HL-60/S4 treated with phorbol 12-myristate 13-acetate at 8.2 ng/mL for 4 days and 3 days (cell line): ENCODE measurements at regions not wholly inside any gene's neighbourhood (a gene's known extent, or its start where the extent isn't known, plus 50 kb on each side); places are given as distances from the start of the nearest gene placed in this dataset.

Experiments
- in situ Hi-C: fragments of 300-500 bp; cut with MboI; formaldehyde crosslinking; loops from 2 replicates; pipeline ENCODE4 v1.15.0; 2022; ENCODE audit warnings: low sequenced_read_pairs

DNA sequence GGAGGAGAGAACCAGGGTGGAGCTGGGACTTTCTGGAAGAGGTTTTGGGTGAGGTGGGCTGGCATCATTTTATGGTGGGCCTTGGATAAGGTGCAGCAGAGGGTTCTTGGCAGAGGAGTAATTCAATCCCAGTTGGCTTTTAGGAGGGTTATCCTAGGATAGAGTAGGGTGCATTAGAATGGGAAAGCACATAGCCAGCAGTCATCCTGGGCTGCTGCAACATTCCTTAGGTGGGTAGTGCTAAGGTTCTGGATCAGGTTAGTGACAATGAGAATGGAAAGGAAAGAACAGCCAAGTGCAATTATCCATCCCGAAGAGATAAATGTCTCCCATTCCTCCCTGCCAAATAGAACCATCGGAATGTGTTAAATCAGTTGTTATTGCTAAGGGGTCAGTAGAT is 157.3 kb upstream of the SPRED2 start:
- in situ Hi-C loops, result no loop called here

DNA sequence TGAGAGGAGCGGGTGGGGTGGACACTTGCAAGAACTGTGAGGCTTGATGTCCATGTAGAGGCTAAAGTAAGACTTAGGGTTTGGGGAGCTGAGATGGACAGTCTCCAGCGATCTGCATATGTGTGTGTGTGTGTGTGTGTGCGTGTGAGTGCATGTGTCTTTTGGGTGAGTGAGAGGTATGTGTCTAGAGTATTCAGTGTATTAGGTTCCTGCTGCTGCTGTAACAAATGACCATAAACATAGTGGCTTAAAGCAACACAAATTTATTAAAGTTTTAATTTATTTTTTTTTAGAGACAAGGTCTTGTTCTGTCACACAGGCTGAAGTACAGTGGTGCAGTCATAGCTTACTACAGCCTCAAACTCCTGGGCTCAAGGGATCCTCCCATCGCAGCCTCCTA is 155.4 kb upstream of the SPRED2 start:
- in situ Hi-C loops, result no loop called here

DNA sequence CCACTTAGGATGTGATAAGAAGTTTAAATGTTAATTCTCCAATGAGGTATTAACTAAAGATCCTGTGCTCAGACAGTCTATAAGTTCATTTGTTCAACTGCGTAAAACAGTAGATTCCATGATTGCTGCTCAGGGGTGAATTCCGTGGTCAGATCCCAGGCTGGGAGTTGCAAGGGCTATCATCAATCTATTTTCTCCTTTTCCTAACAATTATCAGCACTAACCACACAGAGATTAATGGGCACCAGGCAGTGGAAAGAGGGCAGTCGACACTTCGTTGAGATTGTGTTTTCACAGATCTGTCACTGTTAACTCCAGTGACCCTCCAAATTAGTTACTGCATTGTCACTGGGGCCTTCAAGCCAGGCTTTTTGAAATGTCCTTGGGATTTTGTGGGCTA is 154.1 kb upstream of the SPRED2 start:
- in situ Hi-C loops, result no loop called here

DNA sequence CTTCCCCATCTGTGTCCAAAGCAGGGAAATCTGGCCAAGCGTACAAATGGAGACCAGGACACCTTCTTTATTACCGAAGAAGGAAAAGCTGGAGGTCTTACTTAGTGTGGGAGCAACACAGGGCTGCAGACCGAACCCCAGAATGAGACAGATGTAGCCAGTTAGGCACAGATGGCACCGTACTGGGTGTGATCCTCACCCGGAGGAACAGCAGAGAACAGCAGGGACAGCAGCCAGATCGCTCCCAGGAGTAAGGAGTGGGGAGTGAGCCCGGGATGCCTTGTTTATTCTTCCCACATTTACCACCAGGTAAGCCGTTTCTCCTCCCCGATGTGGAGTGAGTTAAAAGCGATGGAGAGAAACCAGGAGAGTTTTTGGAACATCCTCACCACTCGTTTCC is 150.7 kb upstream of the SPRED2 start:
- in situ Hi-C loops, result no loop called here

DNA sequence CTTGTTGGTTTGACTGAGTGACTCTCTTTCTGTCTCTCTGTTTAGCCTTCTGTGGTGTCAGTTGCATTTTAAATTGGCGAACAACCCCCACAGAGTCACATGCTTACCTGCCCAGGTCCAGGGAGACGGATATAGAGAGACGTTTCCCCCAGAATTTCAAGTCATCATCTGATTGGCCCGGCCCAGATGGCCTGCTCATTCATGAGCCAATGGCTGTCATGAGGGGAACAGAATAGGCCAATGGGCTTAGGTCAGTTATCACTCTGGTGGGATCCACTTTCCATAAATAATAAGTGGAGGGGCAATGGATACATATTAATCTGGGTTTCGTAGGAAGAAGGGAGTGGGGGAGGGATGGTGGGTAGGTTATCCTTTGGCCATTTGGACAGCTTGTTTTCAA is 150.0 kb upstream of the SPRED2 start:
- in situ Hi-C loops, result no loop called here

DNA sequence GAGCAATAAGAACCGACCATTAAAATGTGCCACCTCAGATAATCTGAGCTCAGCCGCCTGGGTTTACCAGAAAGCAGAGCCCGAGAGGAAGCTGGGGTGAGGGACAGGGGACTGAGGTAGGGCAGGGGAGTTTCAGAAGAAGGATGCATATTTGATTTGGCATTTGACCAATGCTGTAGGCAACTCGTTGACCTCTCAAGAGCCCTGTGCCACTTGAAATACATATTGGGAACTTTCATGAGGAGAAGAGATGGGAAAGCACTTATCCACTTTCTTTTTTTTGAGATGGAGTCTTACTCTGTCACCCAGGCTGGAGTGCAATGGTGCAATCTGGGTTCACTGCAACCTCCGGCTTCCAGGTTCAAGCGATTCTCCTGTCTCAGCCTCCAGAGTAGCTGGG is 148.4 kb upstream of the SPRED2 start:
- in situ Hi-C loops, result no loop called here

DNA sequence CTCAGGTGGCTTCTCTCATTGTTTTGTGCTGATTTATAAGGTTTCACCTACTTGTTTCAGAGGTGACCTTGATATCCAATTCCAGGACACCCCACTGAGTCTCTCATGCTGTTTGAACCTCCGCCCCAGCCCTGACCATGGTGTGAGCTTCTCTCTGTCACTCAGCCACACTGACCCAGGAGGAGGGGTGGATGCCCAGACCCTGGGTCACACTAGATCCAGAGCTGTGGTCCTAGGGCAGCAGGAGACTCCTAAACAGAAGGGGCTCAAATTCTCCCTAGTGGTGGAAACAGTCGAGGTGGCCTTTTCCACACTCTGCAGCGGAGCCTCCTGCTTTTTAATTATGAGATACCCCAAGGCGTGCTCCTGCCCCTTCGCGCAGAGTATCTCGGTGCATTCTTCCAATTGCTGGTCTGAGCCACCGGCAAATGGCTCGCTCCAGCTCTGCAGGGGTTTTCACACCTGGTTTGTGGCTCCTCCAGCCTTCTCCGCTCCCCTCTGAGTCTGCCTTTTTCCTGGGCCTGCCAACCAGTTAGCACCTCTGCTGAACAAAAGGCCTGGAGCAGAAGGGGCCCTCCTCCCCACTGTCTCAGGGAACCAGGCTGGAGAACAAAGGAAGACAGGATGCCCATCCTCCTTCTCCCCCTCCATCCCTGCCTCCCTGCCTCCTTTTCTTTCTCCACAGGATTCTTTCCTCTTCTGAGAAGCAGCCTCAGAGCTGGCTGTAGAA is 147.3 kb upstream of the SPRED2 start:
- in situ Hi-C loops, result no loop called here

DNA sequence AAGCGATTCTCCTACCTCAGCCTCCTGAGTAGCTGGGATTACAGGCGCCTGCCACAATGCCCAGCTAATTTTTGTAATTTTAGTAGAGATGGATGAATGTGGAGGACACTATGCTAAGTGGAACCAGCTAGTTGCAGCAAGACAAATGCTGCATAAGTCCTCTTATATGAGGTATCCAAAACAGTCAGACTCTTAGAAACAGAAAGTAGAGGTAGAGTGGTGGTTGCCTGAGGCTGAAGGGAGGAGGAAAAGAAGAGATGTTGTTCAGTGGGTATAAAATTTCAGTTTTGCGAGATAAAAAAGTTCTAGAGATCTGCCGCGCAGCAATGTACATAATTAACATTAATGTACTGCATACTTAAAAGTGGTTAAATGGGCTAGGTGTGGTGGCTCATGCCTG is 145.3 kb upstream of the SPRED2 start:
- in situ Hi-C loops, result no loop called here

DNA sequence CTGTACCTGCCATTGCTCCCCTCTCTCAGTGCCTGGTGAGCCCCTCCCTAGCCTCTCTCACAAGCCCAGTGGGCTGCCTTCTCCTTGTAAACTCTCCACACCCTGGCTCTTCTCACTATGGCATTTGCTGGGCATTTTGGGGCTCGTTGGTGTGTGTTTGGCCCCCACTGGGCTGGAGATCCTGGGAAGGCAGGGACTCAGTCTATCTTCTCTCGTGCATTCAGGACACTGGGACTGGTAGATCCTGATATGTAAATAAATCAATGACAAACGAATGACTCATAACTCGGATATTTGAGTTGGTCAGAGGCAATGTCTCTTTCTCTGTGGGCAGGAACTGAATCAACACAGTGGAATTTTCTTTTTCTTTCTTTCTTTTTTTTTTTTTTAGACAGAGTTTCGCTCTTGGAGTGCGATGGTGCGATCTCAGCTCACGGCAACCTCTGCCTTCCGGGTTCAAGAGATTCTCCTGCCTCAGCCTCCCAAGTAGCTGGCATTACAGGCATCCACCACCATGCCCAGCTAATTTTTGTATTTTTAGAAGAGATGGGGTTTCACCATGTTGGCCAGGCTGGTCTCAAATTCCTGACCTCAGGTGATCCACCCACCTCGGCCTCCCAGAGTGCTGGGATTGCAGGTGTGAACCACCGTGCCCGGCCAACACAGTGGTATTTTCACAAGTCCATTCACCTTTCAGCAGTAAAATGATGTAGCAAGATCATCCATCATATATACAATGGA is 144.6 kb upstream of the SPRED2 start:
- in situ Hi-C loops, result no loop called here

DNA sequence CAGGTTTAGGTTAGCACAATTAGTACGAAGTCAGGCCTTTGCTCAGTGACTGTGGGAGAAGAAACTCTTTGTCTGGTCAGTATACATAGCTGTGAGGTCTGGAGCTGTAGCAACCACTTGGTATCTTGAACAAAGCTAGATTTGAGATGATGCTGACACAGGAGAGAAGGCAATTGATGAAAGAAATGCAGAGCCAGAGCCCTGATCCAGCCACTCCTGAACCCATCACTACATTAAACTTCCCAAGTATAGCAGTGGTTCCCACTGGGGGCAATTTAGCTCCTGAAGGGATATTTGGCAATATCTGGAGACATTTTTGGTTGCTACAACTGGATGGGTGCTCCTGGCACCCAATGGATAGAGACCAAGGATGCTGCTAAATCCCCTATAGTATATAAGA is 143.9 kb upstream of the SPRED2 start:
- in situ Hi-C loops, result no loop called here

DNA sequence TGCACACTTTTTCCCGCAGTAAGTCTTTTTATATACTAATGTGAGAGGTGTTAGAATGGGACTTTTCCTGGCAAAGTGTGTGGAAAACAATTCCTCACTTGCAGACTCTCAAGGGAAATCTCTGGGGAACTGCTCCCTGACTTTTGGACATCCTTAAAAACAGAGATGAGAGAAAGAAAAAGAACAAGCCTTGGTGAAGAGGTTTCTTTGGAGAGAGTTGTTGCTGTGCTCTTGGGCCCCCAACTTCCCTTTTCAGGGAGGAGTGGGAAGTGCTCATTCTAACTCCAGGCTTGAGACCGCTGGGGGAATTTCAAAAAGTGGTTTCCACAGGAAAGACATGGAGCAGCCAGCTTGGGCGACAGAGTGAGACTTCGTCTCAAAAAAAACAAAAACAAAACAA is 142.6 kb upstream of the SPRED2 start:
- in situ Hi-C loops, result loop anchor here (25.0 kb wide), 2 partner anchors 513 to 663 kb away; partner anchors contain the start of gene CEP68

DNA sequence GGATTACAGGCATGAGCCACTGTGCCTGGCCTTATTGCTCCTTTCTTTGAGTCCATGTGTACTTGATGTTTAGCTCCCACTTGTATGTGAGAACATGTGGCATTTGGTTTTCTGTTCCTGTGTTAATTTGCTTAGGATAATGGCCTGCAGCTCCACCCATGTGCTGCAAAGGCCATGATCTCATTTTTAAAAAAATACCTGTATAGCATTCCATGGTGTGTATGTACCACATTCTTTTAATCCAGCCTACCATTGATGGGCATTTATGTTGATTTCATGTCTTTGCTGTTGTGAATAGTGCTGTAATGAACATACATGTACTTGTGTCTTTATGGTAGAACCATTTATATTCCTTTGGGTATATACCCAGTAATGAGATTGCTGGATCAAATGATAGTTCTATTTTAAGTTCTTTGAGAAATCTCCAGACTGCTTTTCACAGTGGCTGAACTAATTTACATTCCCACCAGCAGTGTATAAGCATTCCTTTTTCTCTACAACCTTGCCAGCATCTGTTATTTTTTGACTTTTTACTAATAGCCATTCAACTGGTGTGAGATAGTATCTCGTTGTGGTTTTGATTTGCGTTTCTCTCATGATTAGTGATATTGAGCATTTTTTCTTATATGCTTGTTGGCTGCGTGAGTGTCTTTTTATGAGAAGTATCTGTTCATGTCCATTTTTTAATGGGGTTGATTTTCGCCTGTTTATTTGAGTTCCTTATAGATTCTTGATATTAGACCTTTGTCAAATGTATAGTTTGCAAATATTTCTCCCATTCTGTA is 136.4 kb upstream of the SPRED2 start:
- in situ Hi-C loops, result loop anchor here (10.0 to 25.0 kb wide), 3 partner anchors 304 to 657 kb away; partner anchors contain the start of gene CEP68

DNA sequence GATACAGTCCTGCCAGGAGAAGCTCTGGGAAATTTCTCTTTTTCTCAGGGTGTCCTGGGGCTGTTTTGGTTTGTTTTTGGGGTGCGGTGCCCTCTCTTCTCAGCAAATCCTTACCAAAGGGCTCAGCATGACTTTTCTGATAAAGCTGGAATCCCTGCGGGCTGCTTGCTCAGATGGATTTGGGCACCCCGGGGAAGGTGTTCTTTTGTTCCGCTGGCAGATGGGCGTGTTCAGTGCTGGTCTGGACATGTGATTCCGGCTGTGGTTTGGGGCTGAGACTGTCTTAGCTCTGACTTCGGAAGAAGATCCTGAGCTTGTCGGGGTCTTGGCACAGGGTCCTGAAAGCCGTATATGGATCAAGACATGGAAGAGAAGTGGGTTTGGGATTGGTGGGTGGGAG is 134.2 kb upstream of the SPRED2 start:
- in situ Hi-C loops, result loop anchor here (10.0 to 25.0 kb wide), 3 partner anchors 302 to 654 kb away; partner anchors contain the start of gene CEP68

DNA sequence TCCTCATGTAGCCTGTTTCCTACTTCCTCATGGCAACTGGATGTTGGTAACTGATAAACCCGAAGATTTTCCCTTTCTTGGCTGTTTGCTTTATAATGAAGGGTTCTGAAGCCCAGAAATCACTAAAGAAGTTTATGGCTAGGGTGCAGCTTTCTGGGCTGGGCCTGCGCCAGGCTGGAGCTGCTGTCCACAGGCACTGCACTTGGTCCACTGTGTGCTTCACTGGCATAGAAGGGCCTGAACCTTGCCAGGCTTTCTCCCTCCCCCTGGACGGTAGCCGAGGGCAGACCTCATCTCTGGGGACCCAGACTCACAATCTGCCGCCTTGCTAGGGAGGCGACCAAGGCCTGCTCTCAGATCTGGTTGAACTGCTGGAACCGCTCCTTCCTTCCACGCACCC is 133.3 kb upstream of the SPRED2 start:
- in situ Hi-C loops, result loop anchor here (10.0 to 25.0 kb wide), 3 partner anchors 301 to 653 kb away; partner anchors contain the start of gene CEP68

DNA sequence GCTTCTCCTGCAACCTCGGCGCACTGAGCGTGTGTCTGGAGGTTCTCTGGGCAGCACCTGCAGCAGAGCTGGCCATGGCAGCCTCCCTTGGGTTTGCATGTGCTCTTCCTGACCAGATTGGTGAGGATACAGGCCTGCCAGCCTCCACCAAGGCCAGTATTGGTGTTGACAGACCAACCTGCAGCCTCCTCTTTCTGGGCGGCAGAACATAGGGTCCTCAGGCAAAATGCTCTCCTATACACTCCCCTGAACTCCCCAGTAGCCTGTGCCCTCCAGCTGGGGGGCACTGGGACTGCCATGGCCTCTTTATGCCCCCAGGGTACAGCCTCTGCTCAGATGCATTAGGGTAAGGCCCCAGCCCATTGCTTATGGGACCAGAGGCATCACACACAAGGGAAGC is 131.9 kb upstream of the SPRED2 start:
- in situ Hi-C loops, result loop anchor here (10.0 to 25.0 kb wide), 3 partner anchors 299 to 652 kb away; partner anchors contain the start of gene CEP68

DNA sequence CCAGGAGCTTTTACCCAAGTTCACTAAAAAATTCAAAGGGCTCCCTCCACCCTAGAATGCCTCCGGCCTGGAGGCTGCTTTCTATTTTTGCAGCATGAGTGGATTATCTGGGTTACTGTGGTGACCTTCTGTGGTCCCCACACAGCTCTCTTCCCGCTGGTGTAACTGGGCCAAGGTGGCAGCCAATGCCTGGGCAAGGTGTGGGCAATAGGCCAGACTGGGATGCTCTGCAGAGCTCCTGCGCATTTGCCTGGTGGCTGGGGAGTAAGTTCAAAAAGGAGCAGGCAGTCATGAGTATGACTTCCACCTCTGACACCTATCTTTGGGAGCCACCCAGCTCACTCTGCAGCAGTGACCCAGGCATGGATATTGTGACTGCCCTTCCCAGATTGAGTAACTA is 130.5 kb upstream of the SPRED2 start:
- in situ Hi-C loops, result loop anchor here (10.0 to 25.0 kb wide), 3 partner anchors 298 to 651 kb away; partner anchors contain the start of gene CEP68

DNA sequence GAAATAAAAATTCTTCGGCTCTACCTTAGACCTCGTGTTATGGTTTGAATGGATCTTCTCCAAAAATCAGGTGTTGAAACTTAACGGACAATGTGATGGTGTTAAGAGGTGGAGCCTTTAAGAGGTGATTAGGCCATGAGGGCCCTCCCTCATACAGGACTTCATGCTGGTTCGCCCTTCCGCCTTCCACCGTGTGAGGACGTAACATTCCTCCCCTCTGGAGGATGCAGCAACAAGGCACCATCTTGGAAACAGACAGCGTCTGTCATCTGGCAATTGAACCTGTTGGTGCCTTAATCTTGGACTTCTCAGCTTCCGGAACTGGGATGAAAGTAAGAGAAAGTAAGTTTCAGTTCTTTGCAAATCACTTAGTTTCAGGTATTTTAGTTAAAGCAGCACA is 126.3 kb upstream of the SPRED2 start:
- in situ Hi-C loops, result loop anchor here (25.0 kb wide), 2 partner anchors 496 to 646 kb away; partner anchors contain the start of gene CEP68

DNA sequence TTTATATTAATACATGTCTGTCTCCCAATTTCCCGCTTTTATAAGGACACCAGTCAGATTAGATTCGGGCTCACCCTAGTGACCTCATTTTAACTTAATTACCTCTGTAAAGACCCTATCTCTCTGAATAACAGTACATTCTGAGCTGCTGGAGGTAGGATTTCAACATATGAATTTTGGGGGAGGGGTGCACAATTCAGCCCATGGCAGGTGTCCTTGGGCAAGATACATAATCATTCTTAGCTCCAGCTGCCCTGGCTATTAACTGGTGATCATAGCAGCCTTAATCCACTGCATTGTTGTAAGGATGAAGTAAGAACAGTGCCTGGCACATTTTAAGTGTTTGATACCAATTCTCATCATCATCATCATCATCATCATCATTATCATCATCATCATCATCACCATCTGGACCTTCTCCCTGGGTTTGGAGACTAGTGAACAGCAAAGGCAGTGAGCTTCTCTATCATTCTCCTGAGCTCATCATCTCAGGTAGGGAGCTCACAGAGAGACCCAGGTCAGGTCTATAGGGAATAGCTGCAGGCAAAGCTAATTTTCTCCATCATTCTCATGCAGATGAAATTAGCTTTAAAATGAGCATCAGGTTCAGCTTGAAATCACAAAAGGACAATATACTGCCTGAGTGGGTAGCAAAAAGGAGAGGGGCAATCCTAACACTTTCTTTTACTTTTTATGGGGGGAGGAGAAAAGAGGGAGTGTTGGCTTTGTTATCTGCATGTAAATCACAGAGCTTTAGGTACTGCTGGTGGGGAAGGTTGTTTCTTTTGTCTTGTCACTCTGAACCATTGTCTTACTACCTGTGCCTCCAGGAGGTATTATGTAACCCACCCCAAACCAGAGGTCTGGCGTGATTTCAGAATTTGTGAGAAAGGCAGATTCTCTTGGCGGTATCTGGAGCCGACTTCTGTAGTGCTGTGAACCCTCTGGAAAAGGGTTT is 125.5 kb upstream of the SPRED2 start:
- in situ Hi-C loops, result loop anchor here (25.0 kb wide), 2 partner anchors 496 to 646 kb away; partner anchors contain the start of gene CEP68

DNA sequence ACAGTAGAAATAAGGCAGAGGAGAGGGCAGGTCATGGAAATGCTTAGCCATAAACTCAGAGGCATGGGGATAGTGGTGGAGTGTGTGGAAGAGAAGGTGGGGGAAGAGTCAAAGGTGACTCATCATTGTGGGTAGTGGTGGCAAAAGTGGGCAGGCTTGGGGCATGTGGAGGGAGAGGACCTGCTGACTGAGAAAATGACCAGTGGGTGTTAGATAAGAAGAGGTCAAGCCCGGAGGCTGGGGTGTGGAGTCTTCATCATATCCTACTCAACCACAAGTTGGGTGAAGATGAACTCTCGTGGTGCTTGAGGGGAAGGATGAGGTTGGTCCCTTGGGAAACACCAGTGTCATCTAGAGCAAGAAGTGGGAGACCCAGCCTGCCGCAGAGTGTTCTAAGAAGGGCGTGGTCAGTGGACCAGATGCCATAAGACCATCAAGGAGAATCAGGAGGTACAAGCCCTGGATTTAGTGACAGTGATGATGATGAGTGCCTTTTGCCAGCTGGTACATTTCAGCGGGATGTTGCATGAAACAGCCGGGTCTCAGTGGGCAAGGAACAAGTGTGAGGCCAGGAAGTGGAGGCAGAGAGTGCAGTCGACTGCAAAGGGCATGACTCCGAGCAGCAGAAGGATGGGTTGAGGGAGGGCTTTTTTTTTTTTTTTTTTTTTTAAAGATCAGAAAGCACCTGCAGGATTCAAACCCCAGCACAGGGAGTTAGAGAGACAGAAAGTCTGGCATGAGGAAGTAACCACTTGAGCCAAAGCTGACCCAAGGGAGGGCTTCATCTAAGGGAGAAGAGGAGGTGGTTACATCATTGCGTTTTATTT is 122.6 kb upstream of the SPRED2 start:
- in situ Hi-C loops, result loop anchor here (25.0 kb wide), 2 partner anchors 493 to 643 kb away; partner anchors contain the start of gene CEP68
